GM12892 (cell line): ENCODE measurements at regions not wholly inside any gene's neighbourhood (a gene's known extent, or its start where the extent isn't known, plus 50 kb on each side); places are given as distances from the start of the nearest gene placed in this dataset.

Experiments used
- POLR2A ChIP-seq: IDR thresholded peaks from 2 replicates; pipeline ENCODE4 v1.6.1; 2011; ENCODE audit warnings: low read depth, low read length, control low read depth
- POLR2AphosphoS5 ChIP-seq: IDR thresholded peaks from 2 replicates; pipeline ENCODE4 v1.6.1; 2011; ENCODE audit warnings: low read depth, low read length, control low read depth

GRCh38 chr9:97748525-97748924 lies 51.4 kb upstream of the XPA start:
- TF ChIP-seq POLR2A (no peak), POLR2AphosphoS5 (no peak)
